Neural progenitor cell (in vitro differentiated cells): ENCODE measurements at regions not wholly inside any gene's neighbourhood (a gene's known extent, or its start where the extent isn't known, plus 50 kb on each side); places are given as distances from the start of the nearest gene placed in this dataset.

Experiments used
- DNase-seq: peaks from one replicate; pipeline ENCODE4 v3.0.0-alpha.2; 2016; ENCODE audit warnings: low spot score
- H2AFZ ChIP-seq: fragments of 200-600 bp; sonication (generic); replicated peaks from 2 replicates; pipeline ENCODE4 v1.6.1; 2016; ENCODE audit warnings: antibody characterized with exemption
- H3F3A ChIP-seq: fragments of 200-600 bp; sonication (generic); 2 replicates; pipeline ENCODE4 v1.6.1; 2016; ENCODE audit warnings: antibody characterized with exemption, low read depth
- H3K27ac ChIP-seq: fragments of 200-600 bp; sonication (generic); 2 replicates; pipeline ENCODE4 v1.5.1; 2016; ENCODE audit warnings: mild to moderate bottlenecking
- H3K27me3 ChIP-seq: fragments of 200-600 bp; sonication (generic); 2 replicates; pipeline ENCODE4 v1.6.1; 2016; ENCODE audit warnings: mild to moderate bottlenecking, moderate library complexity
- H3K36me3 ChIP-seq: fragments of 200-600 bp; sonication (generic); 2 replicates; pipeline ENCODE4 v1.5.1; 2016
- H3K4me1 ChIP-seq: fragments of 200-600 bp; sonication (generic); 2 replicates; pipeline ENCODE4 v1.6.1; 2016; ENCODE audit warnings: mixed run types
- H3K4me2 ChIP-seq: fragments of 200-600 bp; sonication (generic); 2 replicates; pipeline ENCODE4 v1.6.1; 2016
- H3K4me3 ChIP-seq: fragments of 200-600 bp; sonication (generic); 2 replicates; pipeline ENCODE4 v1.5.1; 2016
- H3K79me2 ChIP-seq: fragments of 200-600 bp; sonication (generic); 2 replicates; pipeline ENCODE4 v1.6.1; 2016; ENCODE audit warnings: low read depth
- H3K9ac ChIP-seq: fragments of 200-600 bp; sonication (generic); 2 replicates; pipeline ENCODE4 v1.6.1; 2016
- H3K9me3 ChIP-seq: fragments of 200-600 bp; sonication (generic); 2 replicates; pipeline ENCODE4 v1.5.1; 2016; ENCODE audit warnings: low read depth
- H4K20me1 ChIP-seq: fragments of 200-600 bp; sonication (generic); 2 replicates; pipeline ENCODE4 v1.6.1; 2016; ENCODE audit warnings: low read depth
- H3K27ac Mint-ChIP-seq: 3 replicates; pipeline ENCODE4 v1.8.0; 2021; ENCODE audit warnings: mixed read lengths
- H3K27me3 Mint-ChIP-seq: 2 replicates; pipeline ENCODE4 v1.8.0; 2022; ENCODE audit warnings: low read depth, mild to moderate bottlenecking, inconsistent platforms, moderate library complexity, mixed read lengths; ENCODE audit not compliant: insufficient read depth
- H3K36me3 Mint-ChIP-seq: 3 replicates; pipeline ENCODE4 v1.8.0; 2021; ENCODE audit warnings: mixed read lengths
- H3K4me1 Mint-ChIP-seq: 3 replicates; pipeline ENCODE4 v1.8.0; 2021; ENCODE audit warnings: mixed read lengths
- H3K4me3 Mint-ChIP-seq: 3 replicates; pipeline ENCODE4 v1.8.0; 2021; ENCODE audit warnings: mild to moderate bottlenecking, moderate library complexity, mixed read lengths
- H3K9me3 Mint-ChIP-seq: 3 replicates; pipeline ENCODE4 v1.8.0; 2020; ENCODE audit warnings: mixed read lengths
- CTCF ChIP-seq: fragments of 200-600 bp; sonication (generic); IDR thresholded peaks from 2 replicates; pipeline ENCODE4 v1.5.1; 2017; ENCODE audit warnings: antibody characterized with exemption, mild to moderate bottlenecking
- EZH2 ChIP-seq: fragments of 200-600 bp; sonication (generic); IDR thresholded peaks from 2 replicates; pipeline ENCODE4 v1.6.1; 2017; ENCODE audit warnings: antibody characterized with exemption, mild to moderate bottlenecking, moderate library complexity
- EZH2phosphoT487 ChIP-seq: fragments of 200-600 bp; sonication (generic); IDR thresholded peaks from 2 replicates; pipeline ENCODE4 v1.6.1; 2017; ENCODE audit warnings: antibody characterized with exemption

DNA sequence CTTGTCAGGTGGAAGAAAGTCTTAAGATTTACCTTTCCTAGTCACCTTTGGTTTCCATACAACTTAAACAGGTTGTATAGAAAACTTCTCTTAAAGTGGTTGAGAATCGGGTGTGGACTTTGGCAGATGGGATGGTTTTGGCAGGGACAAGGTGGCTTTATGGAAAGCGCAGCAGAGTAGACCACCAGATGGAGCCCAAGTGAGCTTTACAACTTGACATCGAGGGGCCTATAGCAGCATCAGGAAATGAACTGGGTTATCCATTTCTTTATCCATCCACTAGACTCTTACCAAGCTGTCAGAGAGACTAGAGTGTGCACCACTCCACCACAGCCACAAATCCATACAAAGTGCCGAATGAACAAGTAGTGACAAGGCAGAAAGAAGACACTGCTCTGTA, 85.3 kb upstream of the MBNL1 start:
- H3K4me1 ChIP-seq: no peaks in the 10 kb centered on the region
- Mint-ChIP-seq H3K27me3 (no peaks in the 10 kb centered on the region), H3K36me3 (no peaks in the 10 kb centered on the region), H3K9me3 (no peaks in the 10 kb centered on the region), H3K4me3 (no peak overlapping the region), H3K4me1 (no peaks in the 10 kb centered on the region), H3K27ac (no peak overlapping the region)
- H3K4me3 ChIP-seq: no peak overlapping the region
- no peaks in the 10 kb centered on the region for H4K20me1 ChIP-seq
- no peaks in the 10 kb centered on the region for H3K9me3 ChIP-seq
- H3F3A ChIP-seq: no peaks in the 10 kb centered on the region
- H3K79me2 ChIP-seq: no peaks in the 10 kb centered on the region
- H3K36me3 ChIP-seq: no peaks in the 10 kb centered on the region
- H3K27me3 ChIP-seq: no peaks in the 10 kb centered on the region
- no peak overlapping the region for H3K27ac ChIP-seq
- no peak overlapping the region for H2AFZ ChIP-seq
- DNase-seq: peak; percentile 64
- TF ChIP-seq EZH2phosphoT487: no peak
- peak; percentile 67 for TF ChIP-seq CTCF
- TF ChIP-seq EZH2: no peak
- no peak overlapping the region for H3K4me2 ChIP-seq
- H3K9ac ChIP-seq: no peak overlapping the region

DNA sequence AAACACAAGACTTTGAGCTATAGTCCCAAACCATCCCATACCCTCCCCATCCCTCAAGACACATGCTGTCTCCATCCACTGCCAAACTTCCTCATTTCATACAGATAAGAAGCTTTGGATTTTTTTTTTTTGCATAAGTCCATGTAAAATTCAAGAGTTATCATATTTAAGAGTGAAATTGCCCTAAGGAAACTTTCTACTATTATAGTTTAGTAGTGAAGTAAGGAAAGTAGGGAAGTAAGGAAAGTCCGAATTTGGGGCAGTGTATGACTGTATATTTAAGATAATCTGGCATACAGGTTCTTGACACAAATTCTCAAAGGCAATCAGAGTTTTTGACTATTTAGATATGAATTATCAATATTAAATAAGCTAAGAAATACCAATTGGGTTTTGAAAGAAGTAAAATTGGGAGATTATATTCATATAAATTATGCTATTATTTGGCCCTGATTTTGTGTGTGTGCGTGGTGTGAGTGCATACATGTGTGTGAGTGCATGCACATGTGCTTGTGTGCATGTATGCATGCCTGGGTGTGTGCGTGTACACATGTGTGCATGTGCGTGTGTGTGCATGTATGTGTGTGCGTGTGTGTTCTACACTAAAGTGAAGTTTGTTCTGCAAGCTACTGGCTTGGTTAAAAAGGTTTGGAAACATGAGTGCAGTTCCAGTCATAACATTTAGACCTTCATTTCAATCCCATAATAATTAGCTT, 83.6 kb upstream of the MBNL1 start:
- no peaks in the 10 kb centered on the region for H3K27me3 ChIP-seq
- Mint-ChIP-seq H3K9me3 (no peaks in the 10 kb centered on the region), H3K36me3 (no peaks in the 10 kb centered on the region), H3K4me1 (no peaks in the 10 kb centered on the region), H3K27ac (no peak overlapping the region), H3K4me3 (no peak overlapping the region), H3K27me3 (no peaks in the 10 kb centered on the region)
- no peak overlapping the region for H3K4me3 ChIP-seq
- H3K79me2 ChIP-seq: no peaks in the 10 kb centered on the region
- H3K4me2 ChIP-seq: no peak overlapping the region
- DNase-seq: no peak
- no peak overlapping the region for H2AFZ ChIP-seq
- H3K9ac ChIP-seq: no peak overlapping the region
- no peaks in the 10 kb centered on the region for H3F3A ChIP-seq
- no peaks in the 10 kb centered on the region for H4K20me1 ChIP-seq
- no peak overlapping the region for H3K27ac ChIP-seq
- no peak for TF ChIP-seq EZH2
- no peak for TF ChIP-seq EZH2phosphoT487
- no peak for TF ChIP-seq CTCF
- no peaks in the 10 kb centered on the region for H3K9me3 ChIP-seq
- H3K36me3 ChIP-seq: no peaks in the 10 kb centered on the region
- no peaks in the 10 kb centered on the region for H3K4me1 ChIP-seq

DNA sequence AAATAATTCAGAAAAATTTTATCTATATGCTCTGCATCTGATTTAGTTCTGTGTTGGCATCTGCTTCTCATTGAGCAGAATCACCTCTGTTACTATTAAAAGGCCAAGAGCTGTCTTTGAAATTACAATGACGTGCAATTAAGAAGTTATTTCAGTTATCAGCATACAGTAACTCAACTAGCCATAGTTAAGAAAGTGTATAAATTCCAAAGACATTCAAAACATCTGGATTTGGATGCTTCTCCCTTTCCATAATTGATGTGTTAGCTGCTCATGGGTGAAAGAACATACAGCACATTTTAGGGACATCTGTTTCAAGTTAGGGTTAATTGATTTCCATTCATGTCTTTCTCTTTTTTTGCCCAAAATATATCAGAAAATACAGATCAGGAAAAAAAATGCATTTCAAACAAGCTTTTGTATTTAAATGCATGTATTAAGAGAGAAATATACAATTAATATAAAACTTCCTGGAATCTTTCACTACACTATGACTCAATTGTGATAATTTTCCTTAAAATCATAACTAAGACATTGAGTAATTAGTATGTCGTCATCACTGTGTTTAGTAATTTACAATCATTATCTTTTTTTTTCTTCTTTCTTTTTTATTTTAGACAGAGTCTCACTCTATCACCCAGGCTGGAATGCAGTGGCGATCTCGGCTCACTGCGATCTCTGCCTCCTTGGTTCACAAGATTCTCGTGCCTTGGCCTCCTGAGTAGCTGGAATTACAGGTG, 82.7 kb upstream of the MBNL1 start:
- H3K27ac Mint-ChIP-seq: no peak overlapping the region
- no peak for DNase-seq
- Histone ChIP-seq H3K4me2 (no peak overlapping the region), H3K79me2 (no peaks in the 10 kb centered on the region), H3K4me1 (no peaks in the 10 kb centered on the region), H3F3A (no peaks in the 10 kb centered on the region), H3K9me3 (no peaks in the 10 kb centered on the region), H2AFZ (no peak overlapping the region), H3K36me3 (no peaks in the 10 kb centered on the region), H3K9ac (no peak overlapping the region), H4K20me1 (no peaks in the 10 kb centered on the region), H3K27me3 (no peaks in the 10 kb centered on the region), H3K27ac (no peak overlapping the region), H3K4me3 (no peak overlapping the region)
- no peaks in the 10 kb centered on the region for H3K4me1 Mint-ChIP-seq
- H3K4me3 Mint-ChIP-seq: no peak overlapping the region
- TF ChIP-seq EZH2phosphoT487 (no peak), CTCF (no peak), EZH2 (no peak)
- no peaks in the 10 kb centered on the region for H3K9me3 Mint-ChIP-seq
- no peaks in the 10 kb centered on the region for H3K27me3 Mint-ChIP-seq
- no peaks in the 10 kb centered on the region for H3K36me3 Mint-ChIP-seq
